Stimulated activated CD4-positive, alpha-beta T cell treated with anti-CD3 and anti-CD28 coated beads, Interleukin-4, amount 100 ng/mL, for 48 hours (primary cell): ENCODE measurements at regions not wholly inside any gene's neighbourhood (a gene's known extent, or its start where the extent isn't known, plus 50 kb on each side); places are given as distances from the start of the nearest gene placed in this dataset.

Experiments
- DNase-seq, 2 donors: peaks; one replicate each; pipeline ENCODE4 v3.0.0-alpha.2; 2020; ENCODE audit warnings: low read depth in 2 of 2

- no peak for DNase-seq
These were observed 143.3 kb downstream of the SEC61B start for GRCh38 chr9:99365233-99365980.

DNA sequence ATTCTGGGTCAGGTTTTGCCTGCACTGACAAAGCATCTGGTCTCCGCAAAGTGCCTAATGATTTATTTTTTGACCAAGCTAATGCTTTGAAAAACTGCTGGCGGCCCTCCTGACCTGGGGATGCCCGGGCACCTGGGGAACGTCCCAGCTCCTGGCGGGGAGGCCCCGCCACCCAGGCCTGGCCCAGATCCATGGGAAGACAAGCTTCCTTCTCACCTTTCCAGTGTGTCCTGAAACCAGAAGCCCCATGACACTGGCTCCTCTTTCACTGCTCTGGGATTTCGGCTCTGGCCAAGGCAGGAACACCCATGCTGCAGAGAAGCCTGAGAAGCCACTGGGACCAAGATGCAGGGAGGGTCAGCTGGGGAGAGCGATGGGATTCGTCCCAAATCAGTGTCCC, 144.1 kb downstream of the SEC61B start:
- no peak for DNase-seq

GRCh38 chr9:99366621-99367020, 144.5 kb downstream of the SEC61B start:
- no peak for DNase-seq

DNA sequence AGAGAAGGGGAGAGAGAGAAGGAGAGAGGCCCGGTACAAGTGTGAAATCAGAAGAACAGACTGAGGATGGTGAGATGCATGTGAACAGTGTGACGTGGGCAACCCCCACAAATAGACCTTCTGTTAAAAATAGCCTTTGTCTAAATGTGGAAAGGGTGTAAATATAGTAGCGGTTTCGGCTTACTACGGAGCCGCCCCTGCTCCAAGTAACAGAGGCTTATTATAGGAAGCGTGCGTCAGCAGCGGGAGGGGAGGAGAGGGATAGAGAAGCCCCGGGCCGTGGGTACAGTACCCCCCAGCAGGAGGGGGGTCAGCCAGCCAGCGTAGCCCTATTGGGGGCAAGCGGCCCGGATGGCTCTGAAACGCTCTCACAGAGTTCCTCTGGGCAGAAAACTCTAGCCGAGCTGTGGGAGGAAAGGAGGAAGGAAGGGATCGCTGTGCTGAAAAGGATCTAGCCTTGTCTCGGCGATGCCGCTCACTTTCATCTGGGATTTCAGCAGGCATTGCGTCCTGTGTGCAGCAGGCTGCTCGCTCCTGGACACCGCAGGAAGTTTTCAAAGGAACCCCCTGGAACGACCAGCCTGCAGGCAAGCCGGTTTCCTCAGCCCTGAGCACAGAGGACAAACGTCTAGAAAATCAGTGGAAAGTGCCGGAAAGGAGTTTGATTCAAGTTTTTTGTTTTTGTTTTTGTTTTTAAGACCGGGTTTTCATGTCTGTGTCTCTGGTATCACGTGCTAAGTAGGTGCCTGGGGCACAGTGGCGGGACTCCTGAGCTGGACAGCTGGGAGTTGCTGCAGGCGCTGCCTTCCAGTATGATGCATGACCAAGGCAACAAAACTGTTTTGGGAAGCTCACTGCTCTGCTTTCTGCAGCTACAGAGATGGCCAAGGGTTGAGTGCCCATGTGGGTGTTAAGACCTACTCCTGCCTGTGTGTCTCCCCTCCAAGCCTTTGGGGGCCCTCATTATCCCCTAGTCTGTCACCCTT, 146.6 kb downstream of the SEC61B start:
- DNase-seq = no peak

GRCh38 chr9:99369327-99369722, 147.2 kb downstream of the SEC61B start:
- DNase-seq = no peak

GRCh38 chr9:99370376-99370775, 148.3 kb downstream of the SEC61B start:
- no peak for DNase-seq

DNA sequence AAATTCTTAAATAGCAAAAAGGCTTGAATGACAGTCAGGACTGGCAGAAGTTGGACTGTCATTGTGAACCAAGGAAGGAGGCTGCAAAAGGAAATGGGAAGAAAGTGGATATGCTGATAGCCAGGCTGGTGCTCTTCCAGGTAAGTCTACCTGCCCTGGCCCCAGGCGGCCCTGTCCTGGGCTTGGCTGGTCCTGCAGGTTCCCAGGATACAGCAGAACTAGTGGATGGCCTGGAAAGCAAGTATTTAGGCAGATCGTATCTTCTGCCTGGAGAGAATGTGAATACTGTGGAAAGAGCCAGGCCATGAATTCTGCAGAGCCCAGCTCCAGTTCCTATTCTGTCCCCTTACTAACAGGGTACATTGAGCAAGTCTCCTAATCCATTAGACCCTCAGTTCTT, 149.3 kb downstream of the SEC61B start:
- no peak for DNase-seq

GRCh38 chr9:99373912-99374311, 151.8 kb downstream of the SEC61B start:
- DNase-seq = no peak

DNA sequence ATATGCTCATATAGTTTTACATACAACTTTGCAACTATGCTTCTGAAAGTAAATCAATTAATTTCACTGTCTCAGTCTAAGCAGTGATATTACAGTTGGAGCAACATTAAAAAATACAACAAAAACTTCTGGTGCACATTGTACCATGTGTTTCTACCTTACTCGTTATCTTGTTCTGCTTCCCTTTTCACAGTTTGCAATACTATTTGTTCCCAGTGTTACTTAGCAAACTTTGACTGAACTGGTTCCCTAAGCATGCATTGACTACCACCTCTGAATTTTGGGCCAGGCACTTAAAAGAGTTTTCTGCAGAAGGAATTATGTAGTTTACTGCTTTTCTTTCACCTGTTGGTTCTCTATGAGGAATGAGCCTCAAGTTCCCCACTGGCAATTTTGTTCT, 152.7 kb downstream of the SEC61B start:
- no peak for DNase-seq

DNA sequence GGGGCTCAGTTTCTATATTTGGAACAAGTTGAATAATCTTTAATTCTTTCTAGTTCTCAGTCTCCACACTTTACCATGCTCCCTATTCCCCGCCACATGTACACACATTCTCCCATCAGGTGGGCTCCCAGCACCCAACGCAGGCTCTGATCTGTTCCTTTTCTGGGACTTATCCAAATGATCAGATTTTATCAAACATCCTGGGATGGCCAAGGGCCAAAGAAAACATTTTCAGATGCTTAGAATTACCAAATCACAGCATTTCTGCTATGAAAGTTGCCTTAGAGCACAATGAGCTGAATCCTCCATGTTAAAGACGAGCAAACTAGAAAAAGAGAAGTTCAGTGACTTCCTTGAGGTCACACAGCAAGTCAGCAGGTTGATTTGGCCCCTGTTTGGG, 153.4 kb downstream of the SEC61B start:
- DNase-seq = no peak

DNA sequence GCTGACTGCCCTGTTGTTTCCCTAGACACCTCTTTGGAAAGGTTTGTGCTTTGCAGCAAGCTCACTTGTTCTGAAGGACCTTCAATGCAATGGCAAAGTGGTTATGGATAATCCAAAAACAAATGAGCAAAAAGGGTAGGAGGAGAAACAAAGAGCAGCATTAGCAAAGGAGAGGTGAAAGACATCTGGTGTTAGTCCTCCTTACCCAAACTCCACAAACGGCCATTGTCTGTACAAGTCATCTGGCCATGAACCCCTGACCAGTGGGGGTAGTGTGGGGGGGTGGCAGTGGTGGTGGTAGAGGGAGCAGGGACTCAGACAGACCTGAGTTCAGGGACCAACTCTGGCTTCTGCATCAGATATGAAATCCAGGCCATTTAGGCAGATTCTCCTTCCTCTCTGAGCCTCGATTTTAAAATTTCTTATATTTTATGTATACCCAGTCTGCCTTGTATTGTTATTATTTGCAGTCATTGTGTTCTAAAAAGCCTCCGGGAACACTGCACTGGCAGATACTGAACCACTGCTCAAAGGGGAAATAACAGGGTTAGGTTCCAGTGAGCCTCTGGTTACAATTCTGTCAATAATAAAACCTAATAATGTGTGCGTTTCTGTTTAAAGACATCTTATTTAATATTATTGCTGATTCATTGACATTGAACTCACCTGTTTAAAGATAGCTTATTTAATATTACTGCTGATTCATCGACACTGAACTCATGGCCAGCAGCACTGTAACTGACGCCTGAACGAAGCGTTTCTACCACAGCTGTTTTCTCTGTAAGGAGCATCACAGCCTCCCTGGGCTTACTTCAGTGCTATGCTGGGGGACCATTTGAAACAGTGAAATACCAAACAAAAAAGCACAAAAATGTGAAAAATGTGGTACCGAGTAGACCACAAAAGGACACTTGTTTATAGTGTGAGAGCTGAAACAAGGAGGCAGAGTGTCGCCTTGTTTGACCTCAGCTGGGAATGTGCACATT, 156.0 kb downstream of the SEC61B start:
- no peak for DNase-seq

- DNase-seq = no peak
These were observed 161.5 kb downstream of the SEC61B start for GRCh38 chr9:99383536-99383935.

DNA sequence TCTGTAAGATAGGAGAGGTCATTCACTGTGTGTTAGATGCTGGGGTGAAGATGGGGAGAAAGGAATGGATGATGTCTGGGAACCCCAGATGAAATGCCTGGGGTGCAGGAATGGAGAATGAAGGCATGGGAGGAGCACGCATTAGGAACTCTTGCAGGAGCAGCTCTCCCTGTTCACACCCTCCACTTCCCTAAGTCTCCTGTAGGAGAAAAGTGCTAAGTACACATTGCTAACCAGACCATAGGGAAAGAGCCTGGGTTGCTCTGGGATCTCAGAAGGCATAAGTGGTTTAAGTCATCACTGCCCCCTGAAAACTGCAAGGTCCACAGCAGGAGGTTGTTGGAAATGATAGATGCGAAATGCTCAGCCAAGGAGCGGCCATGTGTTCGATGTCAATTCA, 163.1 kb downstream of the SEC61B start:
- DNase-seq = no peak

DNA sequence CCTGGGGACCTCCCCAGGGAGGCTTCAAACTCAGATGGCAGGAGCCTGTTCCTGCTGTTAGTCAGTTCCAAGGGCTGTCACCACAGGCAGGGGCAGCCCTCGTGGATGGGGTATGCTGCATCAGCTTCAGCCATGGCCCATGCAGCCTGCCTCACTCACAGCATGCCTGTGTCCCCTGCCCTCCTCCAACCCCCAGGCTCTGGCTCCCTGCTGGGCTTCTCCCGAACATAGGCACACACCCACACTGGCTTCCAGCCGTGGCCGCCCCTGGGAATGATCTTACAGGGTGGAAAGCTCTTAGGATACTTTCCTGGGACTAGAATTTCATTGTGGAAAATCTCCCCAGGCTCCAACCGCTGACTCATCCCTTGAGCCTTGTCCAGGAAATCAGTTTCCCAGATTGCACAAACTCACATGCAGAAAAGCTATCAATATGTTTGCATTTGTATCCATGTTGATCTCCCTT, 163.8 kb downstream of the SEC61B start:
- DNase-seq = no peak

DNA sequence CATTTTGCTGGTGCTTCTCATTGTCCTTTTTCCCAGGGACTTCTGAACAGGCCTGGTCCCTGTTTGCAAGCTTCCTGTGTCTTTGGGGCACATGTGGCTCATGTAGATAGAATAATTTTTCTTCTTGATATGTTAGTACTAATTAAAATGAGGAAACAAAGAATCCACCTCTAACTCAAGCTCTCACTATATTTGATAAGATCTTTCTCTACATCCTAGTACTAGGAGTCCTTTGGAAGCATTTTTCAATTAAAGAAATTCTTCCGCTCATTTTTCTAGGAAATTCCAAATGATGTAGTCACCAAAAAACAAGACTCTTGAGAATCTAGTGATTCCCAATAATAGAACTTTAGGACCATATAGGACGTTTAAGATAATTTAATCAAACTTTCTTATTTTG, 165.3 kb downstream of the SEC61B start:
- no peak for DNase-seq

- DNase-seq = no peak
These were observed 167.3 kb downstream of the SEC61B start for GRCh38 chr9:99389087-99390033.

DNA sequence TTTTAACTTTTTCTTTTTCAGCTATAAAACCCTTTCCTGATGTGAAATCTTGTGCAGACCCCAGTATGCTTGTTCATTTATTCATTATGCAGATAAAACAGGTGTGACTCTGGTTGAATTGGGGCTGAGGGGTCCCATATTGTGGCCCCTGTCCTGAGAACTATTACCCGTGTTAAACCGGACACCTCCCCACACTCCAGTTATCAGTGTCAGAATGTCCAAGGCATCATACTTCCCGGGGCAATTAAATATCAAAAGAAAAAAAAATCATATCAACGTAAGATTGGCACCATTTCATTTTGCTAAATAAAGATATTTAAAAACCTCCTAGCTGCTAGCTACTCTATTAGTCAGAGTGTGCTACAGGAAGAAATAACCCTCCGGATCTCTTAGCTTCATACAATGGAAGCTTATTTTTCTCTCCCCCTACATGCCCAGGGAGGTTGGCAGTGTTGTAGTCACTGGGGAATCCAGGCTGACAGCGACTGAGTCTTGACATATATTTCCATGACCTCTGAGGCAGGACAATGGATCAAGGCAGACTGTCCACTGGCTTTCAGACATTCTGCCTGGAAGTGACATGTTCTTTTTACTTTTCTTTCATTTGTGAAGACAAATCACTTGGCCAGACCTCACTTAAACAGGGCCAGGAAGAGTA, 170.0 kb downstream of the SEC61B start:
- DNase-seq = no peak

DNA sequence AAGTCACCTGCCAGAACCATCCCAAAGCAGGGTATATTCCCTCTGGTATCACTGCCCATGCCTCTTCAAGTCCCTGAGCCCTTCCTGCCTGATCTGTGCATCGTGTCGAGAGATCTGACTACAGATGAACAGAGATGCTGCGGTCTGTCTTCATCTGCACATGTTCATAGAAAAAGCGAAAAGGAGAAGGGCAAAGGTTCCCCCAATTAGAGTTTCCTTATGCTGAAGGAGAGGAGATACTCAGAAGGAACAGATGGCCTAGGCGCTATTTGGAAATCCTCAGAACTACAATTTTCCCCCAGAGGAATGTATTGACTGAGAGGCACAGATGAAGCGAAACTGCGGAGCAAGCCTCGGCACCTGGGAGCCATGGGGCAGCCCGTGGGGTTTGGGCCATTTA, 170.9 kb downstream of the SEC61B start:
- DNase-seq = no peak

- DNase-seq = no peak
These were observed 171.9 kb downstream of the SEC61B start for GRCh38 chr9:99393993-99394392.

DNA sequence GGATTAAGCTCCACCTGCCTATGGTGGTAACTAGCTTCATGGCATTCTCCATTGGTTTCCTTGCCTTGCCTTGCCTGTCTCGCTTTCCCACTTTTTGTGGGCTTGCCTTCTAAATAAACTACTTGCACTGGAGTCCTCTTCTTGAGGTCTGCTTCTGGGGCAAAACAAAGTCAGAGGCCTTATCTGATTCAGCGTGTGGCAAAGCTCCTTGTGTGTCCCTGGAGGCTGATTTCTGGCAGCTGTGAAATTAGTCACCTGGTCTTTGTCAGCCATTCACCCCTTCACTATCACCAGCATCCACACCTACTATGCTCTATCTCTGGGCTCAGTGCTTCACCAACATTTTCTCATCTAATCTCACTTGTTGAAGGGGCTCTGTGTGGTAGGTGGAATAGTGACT, 176.2 kb downstream of the SEC61B start:
- DNase-seq = no peak
